T-helper 2 cell treated with Interferon-gamma antibody and Interleukin-4, amounts not matched to agents 5 μg/mL and 100 μg/mL, for 36 hours (primary cell): ENCODE measurements at regions not wholly inside any gene's neighbourhood (a gene's known extent, or its start where the extent isn't known, plus 50 kb on each side); places are given as distances from the start of the nearest gene placed in this dataset.

Experiments used
- DNase-seq: peaks from one replicate; pipeline ENCODE4 v3.0.0; 2021; ENCODE audit warnings: low spot score
- H3K27ac Mint-ChIP-seq: one replicate; pipeline ENCODE4 v1.8.0; 2021; ENCODE audit warnings: mild to moderate bottlenecking, mixed read lengths
- H3K27me3 Mint-ChIP-seq: one replicate; pipeline ENCODE4 v1.8.0; 2021; ENCODE audit warnings: low read depth, mixed read lengths
- H3K36me3 Mint-ChIP-seq: one replicate; pipeline ENCODE4 v1.8.0; 2021; ENCODE audit warnings: low read depth, mixed read lengths
- H3K4me1 Mint-ChIP-seq: one replicate; pipeline ENCODE4 v1.8.0; 2021; ENCODE audit warnings: low read depth, mixed read lengths
- H3K4me3 Mint-ChIP-seq: one replicate; pipeline ENCODE4 v1.8.0; 2022; ENCODE audit warnings: mild to moderate bottlenecking, moderate library complexity, mixed read lengths
- H3K9me3 Mint-ChIP-seq: one replicate; pipeline ENCODE4 v1.8.0; 2021; ENCODE audit warnings: mixed read lengths

DNA sequence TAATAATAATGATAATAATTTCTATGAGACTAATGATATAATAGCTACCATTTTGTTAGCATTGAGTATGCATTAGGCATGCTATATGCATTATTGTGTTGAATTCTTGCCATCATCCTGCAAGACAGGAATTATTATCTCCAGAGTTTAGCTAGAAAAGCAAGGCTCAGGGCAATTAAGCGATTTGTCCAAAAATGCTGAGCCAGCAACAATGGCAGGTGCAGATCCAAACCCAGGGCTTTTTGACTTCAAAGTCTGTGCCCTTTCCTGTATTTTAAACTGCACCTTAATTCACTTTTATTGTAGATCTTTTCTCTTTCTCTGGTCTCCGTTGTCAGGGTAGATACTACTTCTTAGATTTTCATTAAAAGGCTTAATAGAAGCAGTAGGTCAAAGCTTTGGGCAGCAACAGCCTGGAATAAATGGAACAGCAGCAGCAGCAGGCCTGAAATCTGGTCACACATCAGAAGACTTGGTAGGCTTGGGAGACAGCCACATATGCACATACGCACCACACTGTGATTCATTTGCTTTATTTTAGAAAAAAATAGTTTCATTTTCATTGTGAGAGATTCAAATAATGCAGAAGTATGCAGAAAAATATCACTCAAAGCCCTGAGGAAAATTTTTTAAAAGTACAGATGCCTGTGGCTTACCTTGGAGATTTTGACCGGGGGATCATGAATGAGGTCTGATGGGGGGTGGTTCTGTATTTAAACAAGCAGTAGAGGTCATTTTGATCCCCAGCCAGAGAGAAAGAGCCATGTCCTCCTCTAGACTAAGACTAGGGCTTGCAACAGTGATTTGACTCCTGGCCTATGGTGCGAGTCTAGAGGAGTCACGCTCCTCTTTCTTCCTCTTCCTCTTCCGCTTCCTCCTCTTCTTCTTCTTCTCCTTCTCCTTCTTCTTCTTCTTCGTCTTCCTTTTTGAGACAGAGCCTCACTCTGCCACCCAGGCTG is 455.7 kb downstream of the TSN start:
- H3K4me1 Mint-ChIP-seq = no peaks in the 10 kb centered on the region
- no peak overlapping the region for H3K27ac Mint-ChIP-seq
- no peaks in the 10 kb centered on the region for H3K27me3 Mint-ChIP-seq
- H3K4me3 Mint-ChIP-seq = no peak overlapping the region
- no peak for DNase-seq
- no peaks in the 10 kb centered on the region for H3K36me3 Mint-ChIP-seq
- H3K9me3 Mint-ChIP-seq = no peaks in the 10 kb centered on the region

DNA sequence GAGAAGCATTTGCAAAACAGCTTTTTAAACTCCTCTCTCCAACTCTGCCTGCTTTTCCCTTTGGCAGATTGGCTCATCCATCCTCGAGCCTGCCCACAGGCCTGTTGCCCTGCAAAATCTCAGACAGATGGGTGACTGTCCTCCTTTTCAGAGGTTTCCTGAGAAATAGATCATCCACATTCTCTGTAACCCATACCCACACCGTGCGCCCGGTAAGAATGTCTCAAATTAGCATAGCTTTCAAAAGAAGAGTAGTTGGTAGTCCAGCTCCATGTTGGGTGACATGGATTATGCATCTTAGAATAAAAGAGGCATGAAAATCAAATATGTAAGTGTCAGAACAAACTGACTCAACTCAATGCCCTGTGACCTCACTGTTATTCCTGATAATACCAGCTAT is 457.9 kb downstream of the TSN start:
- Mint-ChIP-seq H3K4me3 (no peak overlapping the region), H3K27me3 (no peaks in the 10 kb centered on the region), H3K9me3 (no peaks in the 10 kb centered on the region), H3K36me3 (no peaks in the 10 kb centered on the region), H3K4me1 (no peaks in the 10 kb centered on the region), H3K27ac (no peak overlapping the region)
- no peak for DNase-seq

- Mint-ChIP-seq H3K4me1 (no peaks in the 10 kb centered on the region), H3K27ac (no peak overlapping the region), H3K27me3 (no peaks in the 10 kb centered on the region), H3K9me3 (no peaks in the 10 kb centered on the region), H3K36me3 (no peaks in the 10 kb centered on the region), H3K4me3 (no peak overlapping the region)
- DNase-seq = no peak
Measured at GRCh38 chr2:122216071-122216470, 460.6 kb downstream of the TSN start.

DNA sequence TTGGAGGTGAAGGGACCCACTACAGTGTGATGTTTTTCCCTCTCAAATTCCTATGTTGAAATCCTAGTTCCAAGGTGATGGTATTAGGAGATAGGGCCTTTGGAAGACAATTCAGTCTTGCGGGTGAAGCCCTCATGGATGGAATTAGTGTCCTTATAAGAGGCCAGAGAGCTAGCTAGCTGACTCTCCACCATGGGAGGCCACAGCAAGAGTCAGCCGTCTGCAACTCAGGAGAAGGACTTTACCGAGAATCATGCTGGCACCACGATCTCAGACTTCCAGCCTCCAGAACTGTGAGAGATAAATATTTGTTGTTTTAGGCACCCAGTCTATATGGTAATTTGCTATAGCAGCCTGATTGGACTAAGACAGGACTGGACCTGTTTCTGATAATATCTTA is 461.4 kb downstream of the TSN start:
- no peaks in the 10 kb centered on the region for H3K27me3 Mint-ChIP-seq

GRCh38 chr2:122218596-122218995 is 463.1 kb downstream of the TSN start:
- Mint-ChIP-seq H3K9me3 (no peaks in the 10 kb centered on the region), H3K4me1 (no peaks in the 10 kb centered on the region), H3K27ac (no peak overlapping the region), H3K27me3 (peaks cover 2% of the 10 kb centered on the region), H3K36me3 (no peaks in the 10 kb centered on the region), H3K4me3 (no peak overlapping the region)
- DNase-seq = no peak

More for the DNA sequence above, 461.4 kb downstream of the TSN start:
- Mint-ChIP-seq H3K4me3 (no peak overlapping the region), H3K27ac (no peak overlapping the region), H3K9me3 (no peaks in the 10 kb centered on the region), H3K4me1 (no peaks in the 10 kb centered on the region), H3K36me3 (no peaks in the 10 kb centered on the region)
- DNase-seq = no peak

- Mint-ChIP-seq H3K4me1 (no peaks in the 10 kb centered on the region), H3K4me3 (no peak overlapping the region), H3K9me3 (no peaks in the 10 kb centered on the region), H3K27ac (no peak overlapping the region), H3K36me3 (no peaks in the 10 kb centered on the region), H3K27me3 (peaks cover 2% of the 10 kb centered on the region)
- no peak for DNase-seq
Measured at GRCh38 chr2:122219504-122219903, 464.1 kb downstream of the TSN start.

GRCh38 chr2:122221665-122222064 is 466.2 kb downstream of the TSN start:
- peaks cover 2% of the 10 kb centered on the region for H3K27me3 Mint-ChIP-seq
- no peaks in the 10 kb centered on the region for H3K9me3 Mint-ChIP-seq
- H3K27ac Mint-ChIP-seq = no peak overlapping the region
- H3K4me3 Mint-ChIP-seq = no peak overlapping the region
- H3K4me1 Mint-ChIP-seq = no peaks in the 10 kb centered on the region
- no peak for DNase-seq
- no peaks in the 10 kb centered on the region for H3K36me3 Mint-ChIP-seq

GRCh38 chr2:122231296-122231695 is 475.8 kb downstream of the TSN start:
- no peak for DNase-seq
- no peaks in the 10 kb centered on the region for H3K27me3 Mint-ChIP-seq
- H3K4me3 Mint-ChIP-seq = no peak overlapping the region
- H3K27ac Mint-ChIP-seq = no peak overlapping the region
- no peaks in the 10 kb centered on the region for H3K36me3 Mint-ChIP-seq
- H3K9me3 Mint-ChIP-seq = no peaks in the 10 kb centered on the region
- no peaks in the 10 kb centered on the region for H3K4me1 Mint-ChIP-seq

DNA sequence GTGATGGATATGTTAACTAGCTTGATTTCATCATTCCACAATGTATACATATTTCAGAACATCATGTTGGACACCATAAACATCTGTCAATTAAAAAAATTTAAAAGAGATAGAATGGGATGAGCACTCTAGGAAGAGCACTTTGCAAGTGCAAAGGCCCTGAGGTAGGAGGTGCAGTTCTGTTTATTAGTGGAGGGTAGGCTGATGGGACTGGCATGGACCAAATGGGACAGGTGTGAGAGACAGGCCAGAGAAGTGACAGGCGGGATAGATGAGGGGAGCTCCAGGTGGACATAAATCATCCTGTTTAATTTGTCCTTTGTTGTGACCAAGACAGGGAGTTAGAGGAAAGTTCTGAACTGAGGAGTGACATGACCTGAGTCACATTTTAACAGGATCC is 477.9 kb downstream of the TSN start:
- no peak for DNase-seq
- Mint-ChIP-seq H3K27ac (no peak overlapping the region), H3K4me1 (no peaks in the 10 kb centered on the region), H3K36me3 (no peaks in the 10 kb centered on the region), H3K4me3 (no peak overlapping the region), H3K27me3 (no peaks in the 10 kb centered on the region), H3K9me3 (no peaks in the 10 kb centered on the region)

- no peak for DNase-seq
- no peak overlapping the region for H3K4me3 Mint-ChIP-seq
Measured at GRCh38 chr2:122236152-122236874, 480.9 kb downstream of the TSN start.

GRCh38 chr2:122236925-122237324 is 481.5 kb downstream of the TSN start:
- no peaks in the 10 kb centered on the region for H3K4me1 Mint-ChIP-seq
- H3K4me3 Mint-ChIP-seq = no peak overlapping the region
- no peak overlapping the region for H3K27ac Mint-ChIP-seq
- DNase-seq = no peak
- no peaks in the 10 kb centered on the region for H3K9me3 Mint-ChIP-seq
- no peaks in the 10 kb centered on the region for H3K27me3 Mint-ChIP-seq
- no peaks in the 10 kb centered on the region for H3K36me3 Mint-ChIP-seq

More at GRCh38 chr2:122236152-122236874, 480.9 kb downstream of the TSN start:
- Mint-ChIP-seq H3K9me3 (no peaks in the 10 kb centered on the region), H3K4me1 (no peaks in the 10 kb centered on the region), H3K27me3 (no peaks in the 10 kb centered on the region), H3K36me3 (no peaks in the 10 kb centered on the region), H3K27ac (no peak overlapping the region)

DNA sequence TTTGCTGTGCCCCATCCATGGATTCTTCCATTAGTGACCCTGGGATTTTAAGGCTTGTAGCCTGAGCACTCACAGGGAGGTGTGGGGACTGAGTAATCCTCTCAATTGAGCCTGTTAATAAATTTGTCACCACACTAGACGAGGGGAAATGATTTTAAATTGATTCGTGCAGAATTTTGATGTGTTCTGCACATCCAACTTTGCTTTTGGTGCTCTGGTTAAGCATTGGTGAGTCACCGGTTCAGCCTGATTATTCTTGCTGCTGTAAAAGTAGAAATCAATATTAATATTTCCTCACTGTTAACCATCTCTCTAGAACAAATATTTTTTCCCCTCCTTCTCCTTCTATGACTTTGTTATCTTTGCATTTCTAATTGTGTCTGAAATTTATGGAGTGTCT is 482.0 kb downstream of the TSN start:
- no peaks in the 10 kb centered on the region for H3K4me1 Mint-ChIP-seq
- H3K27ac Mint-ChIP-seq = no peak overlapping the region
- H3K4me3 Mint-ChIP-seq = no peak overlapping the region
- no peak for DNase-seq
- no peaks in the 10 kb centered on the region for H3K9me3 Mint-ChIP-seq
- H3K36me3 Mint-ChIP-seq = no peaks in the 10 kb centered on the region
- no peaks in the 10 kb centered on the region for H3K27me3 Mint-ChIP-seq

- Mint-ChIP-seq H3K4me3 (no peak overlapping the region), H3K9me3 (no peaks in the 10 kb centered on the region), H3K4me1 (no peaks in the 10 kb centered on the region), H3K36me3 (no peaks in the 10 kb centered on the region), H3K27ac (no peak overlapping the region), H3K27me3 (no peaks in the 10 kb centered on the region)
- no peak for DNase-seq
Measured at GRCh38 chr2:122238006-122238559, 482.6 kb downstream of the TSN start.

GRCh38 chr2:122239440-122239839 is 484.0 kb downstream of the TSN start:
- Mint-ChIP-seq H3K27ac (no peak overlapping the region), H3K36me3 (no peaks in the 10 kb centered on the region), H3K9me3 (no peaks in the 10 kb centered on the region), H3K4me1 (no peaks in the 10 kb centered on the region), H3K27me3 (peaks cover under 1% of the 10 kb centered on the region), H3K4me3 (no peak overlapping the region)
- DNase-seq = no peak
